ENCODE measurements at regions not wholly inside any gene's neighbourhood (a gene's known extent, or its start where the extent isn't known, plus 50 kb on each side); places are given as distances from the start of the nearest gene placed in this dataset.
"Not testable (repeated sequence)": the region's sequence is repeated elsewhere in the genome, so short reads cannot be mapped to it uniquely, and the experiment has no call there.

DNA sequence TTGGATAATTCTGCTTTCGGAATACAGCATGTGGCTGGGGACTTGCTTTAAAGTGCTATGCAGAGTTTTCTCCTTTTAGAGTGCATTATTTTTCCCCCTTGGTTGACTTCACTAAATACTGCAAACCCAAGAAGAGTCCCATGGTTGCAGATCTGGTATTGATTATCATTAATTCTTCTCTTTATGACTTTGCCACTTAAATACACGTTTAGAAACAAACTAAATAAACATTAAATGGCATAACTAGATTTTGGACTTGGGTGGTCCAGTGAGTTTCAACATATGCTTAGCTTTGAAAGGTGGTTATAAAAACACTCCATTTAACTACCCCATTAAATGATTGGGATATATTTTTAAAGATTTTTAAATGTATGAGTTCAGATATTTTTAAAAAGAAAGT, 279.2 kb downstream of the SOX4 start:
- H3K4me3 ChIP-seq (ENCODE audit: low read depth, low read length), result no peak overlapping the region
- ChIA-PET CTCF (no interaction called here), POLR2A (no interaction called here)
- TF ChIP-seq CTCF (IDR thresholded peaks at IDR 0.05; ENCODE audit: insufficient read depth, low read length, missing control alignments), result no peak
- no peak for DNase-seq (ENCODE audit: low read depth, low spot score)

DNA sequence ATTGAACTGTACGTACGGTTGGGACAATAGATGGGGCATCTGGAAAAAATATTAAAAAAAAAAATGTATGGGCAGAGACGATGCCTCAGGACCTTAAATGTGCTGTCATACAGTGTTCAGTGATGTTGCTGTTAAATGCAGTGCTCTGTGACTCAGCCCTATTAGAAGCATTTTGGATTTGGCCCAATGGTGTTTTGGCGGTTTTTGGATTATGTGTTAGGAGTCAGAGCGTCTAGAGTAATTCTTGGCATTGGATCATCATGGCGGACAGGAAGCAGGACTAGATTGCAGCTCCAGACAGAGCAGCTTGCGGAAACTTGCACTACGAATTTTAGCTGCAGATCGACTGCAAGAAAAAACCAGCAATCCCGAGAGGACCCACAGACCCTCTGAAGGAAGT, 280.0 kb downstream of the SOX4 start:
- CTCF ChIA-PET, result no interaction called here
- DNase-seq (ENCODE audit: low read depth, low spot score), result peak; percentile 65

DNA sequence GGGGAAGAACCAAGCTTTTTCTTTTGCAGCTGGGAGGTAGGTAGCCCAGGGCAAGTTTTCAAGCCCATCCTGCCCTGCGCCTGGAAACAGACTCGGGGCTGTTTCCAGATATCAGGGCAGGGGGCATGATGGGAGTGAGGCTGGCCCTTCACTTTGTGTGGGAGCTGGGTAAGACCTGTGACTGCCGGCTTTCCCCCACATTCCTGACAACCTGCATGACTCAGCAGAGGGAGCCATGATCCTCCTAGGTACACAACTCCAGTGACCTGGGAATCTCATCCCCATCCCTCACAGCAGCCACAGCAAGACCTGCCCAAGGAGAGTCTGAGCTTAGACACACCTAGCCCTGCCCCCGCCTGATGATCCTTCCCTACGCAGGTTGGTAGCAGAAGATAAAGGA, 280.8 kb downstream of the SOX4 start:
- CTCF ChIA-PET, result no interaction called here
- no peak overlapping the region for H3K4me3 ChIP-seq (ENCODE audit: low read depth, low read length)
- no peak for DNase-seq (ENCODE audit: low read depth, low spot score)
- no peak for TF ChIP-seq CTCF (IDR thresholded peaks at IDR 0.05; ENCODE audit: insufficient read depth, low read length, missing control alignments)
- POLR2A ChIA-PET, result no interaction called here

More for the DNA sequence above, 280.0 kb downstream of the SOX4 start:
- no peak for TF ChIP-seq CTCF (IDR thresholded peaks at IDR 0.05; ENCODE audit: insufficient read depth, low read length, missing control alignments)
- no peak overlapping the region for H3K4me3 ChIP-seq (ENCODE audit: low read depth, low read length)
- POLR2A ChIA-PET, result interaction anchor here (0.7 kb wide), 1 partner anchor 1211 kb away, joined by 3 read pairs; no protein-coding TSS in a partner anchor

GRCh38 chr6:21877037-21877436, 283.5 kb downstream of the SOX4 start:
- POLR2A ChIA-PET, result interaction anchor here (0.9 kb wide), 1 partner anchor 8 kb away, joined by 4 read pairs; no protein-coding TSS in a partner anchor
- DNase-seq (ENCODE audit: low read depth, low spot score); H3K4me3 ChIP-seq (ENCODE audit: low read depth, low read length); CTCF ChIA-PET: not testable (repeated sequence)

DNA sequence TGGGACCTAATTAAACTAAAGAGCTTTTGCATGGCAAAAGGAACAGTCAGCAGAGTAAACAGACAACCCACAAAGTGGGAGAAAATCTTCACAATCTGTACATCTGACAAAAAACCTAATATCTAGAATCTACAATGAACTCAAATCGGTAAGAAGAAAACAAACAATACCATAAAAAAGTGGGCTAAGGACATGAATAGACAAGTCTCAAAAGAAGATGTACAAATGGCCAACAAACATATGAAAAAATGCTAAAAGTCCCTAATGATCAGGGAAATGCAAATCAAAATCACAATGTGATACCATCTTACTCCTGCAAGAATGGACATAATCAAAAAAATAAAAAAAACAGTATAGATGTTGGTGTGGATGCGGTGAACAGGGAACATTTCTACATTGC, 286.7 kb downstream of the SOX4 start:
- POLR2A ChIA-PET; DNase-seq (ENCODE audit: low read depth, low spot score); CTCF ChIA-PET; H3K4me3 ChIP-seq (ENCODE audit: low read depth, low read length): not testable (repeated sequence)

GRCh38 chr6:21881969-21882465, 288.5 kb downstream of the SOX4 start:
- ChIA-PET CTCF (no interaction called here), POLR2A (no interaction called here)
- no peak overlapping the region for H3K4me3 ChIP-seq (ENCODE audit: low read depth, low read length)
- no peak for DNase-seq (ENCODE audit: low read depth, low spot score)
- no peak for TF ChIP-seq CTCF (IDR thresholded peaks at IDR 0.05; ENCODE audit: insufficient read depth, low read length, missing control alignments)

- ChIA-PET CTCF (no interaction called here), POLR2A (no interaction called here)
- H3K4me3 ChIP-seq (ENCODE audit: low read depth, low read length), result no peak overlapping the region
- no peak for TF ChIP-seq CTCF (IDR thresholded peaks at IDR 0.05; ENCODE audit: insufficient read depth, low read length, missing control alignments)
- DNase-seq (ENCODE audit: low read depth, low spot score), result no peak
Measured at GRCh38 chr6:21883595-21884328, 290.2 kb downstream of the SOX4 start.

All from AG04449 (cell line).